Body of pancreas (tissue), 4 donors: ENCODE measurements at regions not wholly inside any gene's neighbourhood (a gene's known extent, or its start where the extent isn't known, plus 50 kb on each side); places are given as distances from the start of the nearest gene placed in this dataset.
"Not testable (repeated sequence)": the region's sequence is repeated elsewhere in the genome, so short reads cannot be mapped to it uniquely, and the experiment has no call there.

Experiments
- POLR2A ChIP-seq, 3 donors: fragments of 450-650 bp; IDR thresholded peaks; one replicate each; pipeline ENCODE4 v1.6.1; 2016; ENCODE audit warnings: antibody characterized with exemption in 3 of 3, mild to moderate bottlenecking in 2 of 3
- TF ChIP-seq, protein P1 (sequence below), 7 experiments: fragments of 450-650 bp in 4 of 7; fragments of 200-600 bp in 3 of 7; sonication (generic) in 3 of 7; IDR thresholded peaks; one replicate each; pipeline ENCODE4 v1.5.1; 2016 to 2019; ENCODE audit warnings: antibody characterized with exemption in 7 of 7

DNA sequence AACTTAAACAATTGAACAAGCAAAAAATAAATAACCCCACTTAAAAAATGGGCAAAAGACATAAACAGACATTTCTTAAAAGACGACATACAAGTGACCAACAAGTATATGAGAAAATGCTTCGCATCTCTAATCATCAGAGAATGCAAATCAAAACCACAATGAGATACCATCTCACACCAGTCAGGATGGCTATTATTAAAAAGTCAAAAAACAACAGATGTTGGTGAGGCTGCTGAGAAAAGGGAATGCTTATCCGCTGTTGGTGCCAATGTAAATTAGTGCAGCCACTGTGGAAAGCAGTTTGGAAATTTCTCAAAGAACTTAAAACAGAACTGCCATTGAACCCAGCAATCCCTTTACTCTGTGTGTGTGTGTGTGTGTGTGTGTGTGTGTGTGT is 122.2 kb upstream of the TGFBR2 start:
- TF ChIP-seq, protein P1, sequence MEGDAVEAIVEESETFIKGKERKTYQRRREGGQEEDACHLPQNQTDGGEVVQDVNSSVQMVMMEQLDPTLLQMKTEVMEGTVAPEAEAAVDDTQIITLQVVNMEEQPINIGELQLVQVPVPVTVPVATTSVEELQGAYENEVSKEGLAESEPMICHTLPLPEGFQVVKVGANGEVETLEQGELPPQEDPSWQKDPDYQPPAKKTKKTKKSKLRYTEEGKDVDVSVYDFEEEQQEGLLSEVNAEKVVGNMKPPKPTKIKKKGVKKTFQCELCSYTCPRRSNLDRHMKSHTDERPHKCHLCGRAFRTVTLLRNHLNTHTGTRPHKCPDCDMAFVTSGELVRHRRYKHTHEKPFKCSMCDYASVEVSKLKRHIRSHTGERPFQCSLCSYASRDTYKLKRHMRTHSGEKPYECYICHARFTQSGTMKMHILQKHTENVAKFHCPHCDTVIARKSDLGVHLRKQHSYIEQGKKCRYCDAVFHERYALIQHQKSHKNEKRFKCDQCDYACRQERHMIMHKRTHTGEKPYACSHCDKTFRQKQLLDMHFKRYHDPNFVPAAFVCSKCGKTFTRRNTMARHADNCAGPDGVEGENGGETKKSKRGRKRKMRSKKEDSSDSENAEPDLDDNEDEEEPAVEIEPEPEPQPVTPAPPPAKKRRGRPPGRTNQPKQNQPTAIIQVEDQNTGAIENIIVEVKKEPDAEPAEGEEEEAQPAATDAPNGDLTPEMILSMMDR (IDR thresholded peaks at IDR 0.05): not testable (repeated sequence)
- not testable (repeated sequence) for TF ChIP-seq POLR2A (IDR thresholded peaks at IDR 0.05)
